Activated naive CD4-positive, alpha-beta T cell treated with Interleukin-2 at 50 U/mL for 16 hours (primary cell): ENCODE measurements at regions not wholly inside any gene's neighbourhood (a gene's known extent, or its start where the extent isn't known, plus 50 kb on each side); places are given as distances from the start of the nearest gene placed in this dataset.
"Not testable (repeated sequence)": the region's sequence is repeated elsewhere in the genome, so short reads cannot be mapped to it uniquely, and the experiment has no call there.

ENCODE experiments used
- DNase-seq: peaks from one replicate; pipeline ENCODE4 v3.0.0-alpha.2; 2020

- no peak for DNase-seq
Observed at GRCh38 chr4:59630922-59631321, 1569.2 kb upstream of the ADGRL3 start.

- no peak for DNase-seq
Observed at GRCh38 chr4:59637596-59637995, 1562.5 kb upstream of the ADGRL3 start.

GRCh38 chr4:59643682-59644081, 1556.4 kb upstream of the ADGRL3 start:
- no peak for DNase-seq

- no peak for DNase-seq
Observed at GRCh38 chr4:59644765-59645164, 1555.4 kb upstream of the ADGRL3 start.

- DNase-seq: no peak
Observed at GRCh38 chr4:59646082-59646481, 1554.0 kb upstream of the ADGRL3 start.

DNA sequence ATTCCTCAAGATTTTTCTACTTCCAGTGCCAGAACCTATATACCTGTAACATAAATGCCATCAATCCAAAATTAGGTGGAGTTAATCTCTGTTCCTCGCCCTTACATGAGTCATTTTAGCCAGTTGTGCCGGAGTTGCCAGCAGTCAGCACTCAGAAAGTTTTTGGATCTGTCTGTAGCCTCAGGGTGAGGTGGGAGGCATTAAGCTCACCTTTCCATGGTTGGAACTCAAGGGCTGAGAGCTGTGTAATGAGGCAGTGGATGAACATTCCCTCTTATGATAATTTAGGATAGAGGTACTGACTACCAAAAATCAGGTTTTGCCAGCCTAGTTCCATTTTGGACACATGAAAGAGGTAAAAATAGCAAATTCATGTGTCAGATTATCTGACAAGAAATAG, 1553.1 kb upstream of the ADGRL3 start:
- DNase-seq: no peak

DNA sequence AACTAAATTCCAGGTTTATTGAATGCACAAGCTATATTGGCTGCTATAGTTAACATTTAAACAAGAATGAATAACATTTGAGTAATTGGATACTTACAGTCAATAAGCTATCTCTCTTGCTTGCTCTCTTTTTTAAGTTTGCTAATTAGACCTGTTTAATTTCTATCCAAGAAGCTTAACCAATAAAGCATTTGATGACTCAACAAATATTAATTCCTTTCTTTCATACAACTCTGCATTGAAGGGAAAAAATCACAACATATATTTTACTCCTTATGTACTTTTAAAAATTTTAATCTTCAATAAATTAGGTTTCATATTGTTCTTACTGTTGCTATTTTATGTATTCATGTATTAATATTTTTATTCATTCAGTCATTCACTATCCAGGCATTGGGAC, 1552.6 kb upstream of the ADGRL3 start:
- no peak for DNase-seq

DNA sequence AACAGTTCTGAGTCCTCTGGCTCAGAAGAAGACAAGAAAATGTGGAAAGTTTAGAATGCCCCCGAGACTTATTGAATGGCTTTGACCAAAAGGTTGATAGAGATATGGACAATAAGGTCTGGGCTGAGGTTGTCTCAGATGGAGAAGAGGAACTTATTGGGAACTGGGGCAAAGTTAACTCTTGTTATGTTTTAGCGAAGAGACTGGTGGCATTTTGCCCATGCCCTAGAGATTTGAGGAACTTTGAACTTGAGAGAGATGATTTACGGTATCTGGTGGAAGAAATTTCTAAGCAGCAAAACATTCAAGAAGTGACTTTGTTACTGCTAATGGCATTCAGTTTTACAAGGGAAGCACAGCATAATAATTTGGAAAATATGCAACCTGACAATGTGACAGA, 1549.3 kb upstream of the ADGRL3 start:
- DNase-seq: no peak

DNA sequence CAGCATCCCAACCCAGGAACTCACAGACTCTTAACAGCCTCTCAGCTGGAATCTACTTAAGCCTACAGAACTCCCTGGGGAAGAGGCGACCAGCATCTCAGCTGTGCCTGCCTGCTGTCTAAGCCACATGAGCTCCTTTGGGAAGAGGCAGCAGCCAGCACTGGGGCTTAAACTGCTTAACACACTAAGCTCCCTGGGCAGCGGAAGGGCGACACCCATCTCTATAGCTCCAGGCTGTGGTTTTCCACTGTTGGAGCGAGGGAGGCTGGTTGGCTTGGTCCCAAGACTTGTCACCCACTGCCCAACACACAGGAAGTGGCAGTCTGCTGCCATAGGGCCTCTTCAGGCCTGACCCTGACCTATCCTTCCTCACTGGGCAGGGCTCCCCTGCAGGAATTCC, 1544.1 kb upstream of the ADGRL3 start:
- no peak for DNase-seq

- no peak for DNase-seq
Observed at GRCh38 chr4:59664771-59665170, 1535.4 kb upstream of the ADGRL3 start.

DNA sequence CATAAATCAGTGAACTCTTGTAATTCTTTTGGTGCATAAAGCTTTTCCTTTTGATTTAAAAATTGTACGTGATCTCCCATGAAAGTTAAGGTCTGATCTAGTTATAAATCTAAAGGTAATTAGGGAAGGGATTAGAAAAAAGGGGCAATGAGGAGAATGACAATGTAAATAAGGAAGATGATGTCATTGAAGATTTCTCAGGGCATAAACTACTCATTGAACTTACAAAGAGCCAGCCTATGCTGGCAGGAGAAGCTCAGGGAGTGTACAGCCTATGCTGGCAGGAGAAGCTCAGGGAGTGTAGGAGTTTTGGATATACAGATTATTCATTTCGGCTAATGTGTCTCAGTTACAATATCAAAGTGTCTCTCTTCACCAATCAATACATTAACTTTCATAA, 1533.5 kb upstream of the ADGRL3 start:
- DNase-seq: no peak

DNA sequence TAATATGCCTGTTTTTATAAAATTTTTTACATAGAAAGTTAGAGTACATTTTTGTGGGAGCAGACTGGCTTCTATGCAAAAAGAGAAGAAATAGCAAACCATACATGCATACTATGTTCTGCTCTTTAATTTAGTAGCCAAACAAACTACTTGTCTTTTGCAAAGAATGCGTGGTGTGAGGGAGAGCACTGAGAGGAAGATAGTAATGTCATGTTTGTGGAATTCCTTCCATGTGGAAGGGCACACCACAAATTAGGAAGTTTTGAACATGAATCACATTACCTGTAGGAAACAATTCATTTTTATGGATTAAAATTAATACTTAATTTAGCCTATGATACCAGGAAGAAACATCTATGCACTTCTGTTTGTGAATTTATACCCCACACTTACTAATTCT, 1529.1 kb upstream of the ADGRL3 start:
- DNase-seq: no peak

DNA sequence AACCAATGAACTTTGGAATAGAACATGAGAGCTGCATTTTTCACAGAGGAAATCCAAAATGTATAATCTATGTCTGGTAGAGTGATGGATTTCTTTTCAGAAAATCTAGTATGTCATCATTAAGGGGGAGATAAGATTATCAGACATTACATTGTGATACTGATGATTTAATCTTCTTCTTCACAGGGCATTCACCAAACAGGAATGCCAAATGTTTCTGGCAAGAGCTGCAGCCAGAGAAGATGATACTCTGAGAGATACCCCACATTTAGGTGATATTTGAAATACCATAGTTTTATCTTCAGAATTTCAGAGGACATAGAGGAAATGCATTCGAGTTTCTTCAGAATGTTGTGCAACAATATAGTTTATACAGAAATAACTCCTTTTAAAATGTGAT, 1523.7 kb upstream of the ADGRL3 start:
- DNase-seq: no peak

DNA sequence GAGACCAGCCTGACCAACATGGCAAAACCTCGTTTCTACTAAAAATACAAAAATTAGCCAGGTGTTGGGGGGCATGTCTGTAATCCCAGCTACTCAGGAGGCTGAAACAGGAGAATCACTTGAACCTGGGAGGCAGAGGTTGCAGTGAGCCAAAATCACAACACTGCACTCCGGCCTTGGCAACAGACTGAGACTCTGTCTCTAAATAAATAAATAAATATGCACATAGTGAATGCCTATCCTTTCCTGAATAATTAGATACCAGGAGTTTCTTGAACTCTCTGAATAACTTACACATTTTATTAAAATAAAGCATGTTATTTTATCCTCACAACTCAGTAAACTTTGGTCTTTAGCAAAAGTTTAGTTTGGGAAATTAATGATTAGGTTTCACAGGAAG, 1523.1 kb upstream of the ADGRL3 start:
- DNase-seq: not testable (repeated sequence)

- DNase-seq: no peak
Observed at GRCh38 chr4:59685626-59686025, 1514.5 kb upstream of the ADGRL3 start.

DNA sequence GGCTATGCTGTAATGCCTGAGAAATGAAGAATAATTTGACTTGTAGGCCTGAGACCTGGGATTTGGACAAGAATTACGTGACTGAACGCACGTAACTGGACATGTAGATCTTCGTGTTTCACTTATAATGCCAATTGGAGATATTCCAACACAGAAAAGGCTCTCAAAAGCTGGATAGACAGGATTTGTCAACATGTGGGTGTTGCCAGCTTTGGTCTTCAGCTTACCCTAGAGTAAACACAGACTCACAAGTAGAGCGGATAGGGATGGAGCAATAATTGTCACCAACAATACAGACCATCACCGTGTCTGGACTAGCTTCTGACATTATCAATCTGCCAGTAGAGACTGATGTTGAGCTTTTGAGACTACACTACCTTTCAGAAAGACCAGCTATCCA, 1511.0 kb upstream of the ADGRL3 start:
- DNase-seq: no peak

DNA sequence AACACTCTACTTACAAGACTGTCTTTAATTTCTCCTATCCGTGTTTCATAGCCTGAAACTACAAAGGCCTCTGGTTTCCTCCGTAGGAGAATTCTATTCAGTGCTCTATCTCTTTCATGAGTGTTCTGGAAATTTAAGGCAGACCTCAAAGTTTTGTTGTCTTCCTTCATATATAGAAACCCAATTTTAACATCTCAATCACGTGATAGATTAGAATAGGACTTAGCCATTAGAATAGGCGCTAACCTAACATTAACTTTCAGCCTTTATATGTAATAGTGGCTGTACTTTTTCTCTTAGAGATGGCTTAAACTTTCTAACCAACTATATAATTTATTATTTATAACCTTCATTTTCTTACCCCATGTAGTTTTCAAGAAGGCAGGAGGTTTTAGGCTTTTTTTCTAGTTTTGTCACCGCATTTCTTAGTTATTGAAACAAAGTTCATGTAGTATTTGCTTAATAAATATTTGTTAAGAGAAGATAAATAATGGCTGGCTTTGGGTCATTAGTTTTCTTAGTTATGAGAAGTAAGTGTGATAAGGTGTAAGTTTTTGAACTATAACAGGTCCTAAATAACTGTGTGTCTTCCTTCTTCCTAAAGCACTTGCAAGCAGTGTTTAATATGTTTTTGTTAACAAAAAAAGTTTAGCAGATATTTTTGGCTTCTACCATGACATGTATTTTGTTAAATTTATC, 1504.6 kb upstream of the ADGRL3 start:
- no peak for DNase-seq

DNA sequence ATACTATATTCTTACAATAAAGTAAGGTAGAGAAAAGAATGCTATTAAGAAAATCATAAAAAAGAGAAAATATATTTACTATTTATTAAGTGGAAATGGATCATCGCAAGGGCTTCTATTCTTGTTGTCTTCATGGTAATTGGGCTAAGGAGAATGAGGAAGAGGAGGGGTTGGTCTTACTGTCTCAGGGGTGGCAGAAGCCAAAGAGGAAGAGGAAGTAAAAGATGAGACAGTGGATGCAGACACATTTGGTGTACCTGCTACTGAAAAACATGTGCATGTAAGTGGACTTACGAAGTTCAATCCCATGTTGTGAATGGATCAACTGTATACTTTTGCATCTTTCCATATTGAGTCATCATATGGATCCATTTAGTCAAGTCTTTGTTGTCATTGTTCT, 1502.1 kb upstream of the ADGRL3 start:
- no peak for DNase-seq

DNA sequence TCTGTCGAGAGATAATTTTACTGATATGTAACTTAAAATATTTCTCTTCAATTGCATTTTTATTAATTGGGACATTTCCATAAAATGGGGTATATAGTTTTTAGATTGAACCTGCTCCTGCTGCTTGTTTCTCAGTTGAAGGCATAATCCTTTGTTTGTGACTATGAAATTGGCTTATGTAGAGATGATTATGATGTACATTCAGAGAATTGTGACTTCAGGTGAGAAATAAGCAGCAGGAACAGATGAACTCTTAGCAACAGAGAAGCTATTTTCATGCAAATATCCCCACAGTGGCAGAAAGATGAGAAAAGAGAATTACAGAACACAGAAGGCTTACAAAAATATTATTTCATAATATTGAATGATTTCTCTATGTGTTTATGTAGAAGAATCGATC, 1499.5 kb upstream of the ADGRL3 start:
- DNase-seq: no peak

- DNase-seq: no peak
Observed at GRCh38 chr4:59704616-59705015, 1495.5 kb upstream of the ADGRL3 start.

DNA sequence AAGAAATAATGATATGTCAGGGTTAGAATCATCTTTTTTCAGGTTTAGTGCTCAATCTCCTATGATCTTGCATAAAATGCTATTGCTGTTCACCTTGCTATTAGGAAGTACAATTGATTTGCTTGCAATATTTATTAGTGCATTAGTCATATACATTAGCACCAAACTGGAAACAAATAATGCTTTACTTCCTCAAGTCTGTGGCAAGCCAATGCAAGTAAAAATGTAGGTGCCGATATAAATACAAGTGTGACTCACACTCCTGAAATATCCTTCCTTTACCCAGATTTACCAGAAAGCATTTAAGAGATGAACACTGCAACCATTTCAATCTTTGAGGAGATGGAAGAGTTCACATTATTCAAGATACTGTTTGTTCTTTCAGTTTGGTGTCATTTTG, 1487.7 kb upstream of the ADGRL3 start:
- DNase-seq: no peak

DNA sequence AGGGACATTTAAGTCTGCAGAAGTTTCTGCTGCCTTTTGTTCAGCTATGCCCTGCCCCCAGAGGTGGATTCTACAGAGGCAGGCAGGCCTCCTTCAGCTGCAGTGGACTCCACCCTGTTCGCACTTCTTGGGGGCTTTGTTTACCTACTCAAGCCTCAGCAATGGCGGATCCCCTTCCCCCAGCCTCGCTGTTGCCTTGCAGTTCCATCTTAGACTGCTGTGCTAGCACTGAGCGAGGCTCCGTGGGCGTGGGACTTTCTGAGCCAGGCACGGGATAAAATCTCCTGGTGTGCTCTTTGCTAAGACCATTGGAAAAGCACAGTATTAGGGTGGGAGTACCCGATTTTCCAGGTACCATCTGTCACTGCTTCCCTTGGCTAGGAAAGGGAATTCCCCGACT, 1475.8 kb upstream of the ADGRL3 start:
- not testable (repeated sequence) for DNase-seq

- no peak for DNase-seq
Observed at GRCh38 chr4:59727745-59728144, 1472.4 kb upstream of the ADGRL3 start.

GRCh38 chr4:59728496-59728895, 1471.6 kb upstream of the ADGRL3 start:
- DNase-seq: no peak

DNA sequence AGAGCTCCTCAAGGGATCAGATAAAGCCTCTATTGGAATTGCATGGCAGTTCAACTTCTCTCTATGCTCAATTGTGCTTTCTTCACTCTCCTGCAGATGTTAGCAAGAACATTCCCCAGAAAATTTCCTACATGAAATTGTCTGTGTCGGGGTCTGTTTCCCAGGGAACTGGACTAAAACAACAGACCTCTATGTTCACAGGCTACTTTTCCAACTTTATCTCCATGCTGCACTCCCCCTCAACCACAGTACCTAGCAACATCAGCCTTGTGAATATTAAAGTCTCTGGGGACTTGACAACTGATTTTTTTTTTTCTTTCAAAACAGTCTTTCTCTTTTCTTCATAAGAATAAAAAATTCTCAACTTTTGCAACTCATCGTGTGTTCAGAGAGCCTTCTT, 1470.8 kb upstream of the ADGRL3 start:
- no peak for DNase-seq

DNA sequence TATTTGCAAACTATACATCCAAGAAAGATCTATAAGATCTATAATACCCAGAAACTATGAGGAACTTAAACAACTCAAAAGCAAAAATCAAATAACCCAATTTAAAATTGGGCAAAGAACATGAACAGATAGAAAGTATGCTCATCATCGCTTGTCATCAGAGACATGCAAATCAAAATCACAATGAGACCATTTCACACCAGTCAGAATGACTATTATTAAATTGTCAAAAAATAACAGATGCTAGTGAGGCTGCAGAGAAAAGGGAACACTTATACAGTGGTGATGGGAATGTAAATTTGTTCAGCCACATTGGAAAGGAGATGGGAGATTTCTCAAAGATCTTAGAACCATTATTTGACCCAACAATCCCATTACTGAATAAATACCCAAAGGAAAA, 1451.7 kb upstream of the ADGRL3 start:
- DNase-seq: no peak
